Spleen (tissue), 7 donors: ENCODE measurements at regions not wholly inside any gene's neighbourhood (a gene's known extent, or its start where the extent isn't known, plus 50 kb on each side); places are given as distances from the start of the nearest gene placed in this dataset.

Experiments used
- CTCF ChIP-seq, 11 experiments: fragments of 200-600 bp in 7 of 11; fragments of 450-650 bp in 4 of 11; sonication (generic) in 4 of 11; IDR thresholded peaks in 8 of 11; conservative IDR thresholded peaks in 3 of 11; 1 replicate in 7 of 11; 2 replicates in 4 of 11; pipeline versions ENCODE4 v1.4.0 to v1.8.0; 2016 to 2021; ENCODE audit warnings: antibody characterized with exemption in 11 of 11, inconsistent platforms in 4 of 11, mild to moderate bottlenecking in 1 of 11
- POLR2A ChIP-seq, 3 donors: fragments of 450-650 bp; IDR thresholded peaks; one replicate each; pipeline ENCODE4 v1.5.1; 2017; ENCODE audit warnings: antibody characterized with exemption in 3 of 3, mild to moderate bottlenecking in 1 of 3
- donor health status: DM: no; HTN: no; CAD: no; lungs with moderate emphysema.
- donor health status: DM: no; HTN: no; CAD: no.
- donor health status: DM: no; HTN: no; CAD: no.

DNA sequence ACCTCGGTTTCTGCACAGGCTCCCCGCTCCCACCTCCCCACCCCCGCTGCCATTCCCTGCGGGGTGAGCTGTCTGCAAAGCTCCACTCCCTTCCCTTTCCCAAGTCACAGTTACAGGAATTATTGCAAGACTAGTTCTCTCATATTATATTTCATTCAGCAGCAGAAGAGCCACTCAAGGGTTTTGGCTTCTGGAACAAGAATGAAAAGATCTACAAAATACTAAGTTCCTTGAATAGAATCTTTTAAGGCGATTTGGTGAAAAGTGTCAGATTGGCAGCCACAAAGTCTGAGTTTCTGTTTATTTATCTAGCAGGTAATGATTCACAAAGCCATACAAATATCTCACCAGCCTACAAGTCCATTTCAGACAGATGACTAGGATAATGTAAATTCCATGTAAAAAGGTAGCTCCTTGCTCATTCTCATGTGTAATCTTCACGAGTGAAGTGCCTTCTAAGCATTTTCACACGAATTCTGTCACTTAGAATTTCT is 221.9 kb upstream of the RBBP8 start:
- TF ChIP-seq POLR2A (IDR thresholded peaks at IDR 0.05) (no peak), CTCF (IDR thresholded peaks at IDR 0.05 in 8 of 11, conservative IDR thresholded peaks at IDR 0.05 in 3 of 11) (no peak)
